C4-2B (cell line): ENCODE measurements at regions not wholly inside any gene's neighbourhood (a gene's known extent, or its start where the extent isn't known, plus 50 kb on each side); places are given as distances from the start of the nearest gene placed in this dataset.

Experiments
- ZFX ChIP-seq: fragments of 450-650 bp; IDR thresholded peaks from 2 replicates; pipeline ENCODE4 v1.6.1; 2017
- TF ChIP-seq, protein P1 (sequence below): fragments of 450-650 bp; conservative IDR thresholded peaks from 2 replicates; pipeline ENCODE4 v1.5.1; 2017; ENCODE audit warnings: mild to moderate bottlenecking

DNA sequence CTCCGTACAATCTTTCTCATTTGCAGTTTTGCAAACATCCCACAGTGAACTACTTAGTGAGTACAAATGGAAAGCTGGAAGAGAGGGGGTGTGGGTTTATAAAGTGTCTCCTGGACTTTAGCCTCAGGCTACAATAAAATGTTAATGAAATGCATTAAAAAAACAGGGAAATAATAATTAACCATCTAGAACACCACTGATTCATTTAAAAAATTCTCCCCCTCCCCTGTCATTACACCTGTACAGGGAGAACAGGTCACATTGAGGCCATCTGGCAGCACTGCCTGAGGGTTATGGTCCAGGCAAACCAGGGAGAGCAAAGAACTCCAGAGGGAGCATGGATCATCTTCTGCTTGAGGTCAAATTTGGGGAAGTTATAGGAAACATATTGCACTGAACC is 96.3 kb downstream of the TSPAN8 start:
- TF ChIP-seq, protein P1, sequence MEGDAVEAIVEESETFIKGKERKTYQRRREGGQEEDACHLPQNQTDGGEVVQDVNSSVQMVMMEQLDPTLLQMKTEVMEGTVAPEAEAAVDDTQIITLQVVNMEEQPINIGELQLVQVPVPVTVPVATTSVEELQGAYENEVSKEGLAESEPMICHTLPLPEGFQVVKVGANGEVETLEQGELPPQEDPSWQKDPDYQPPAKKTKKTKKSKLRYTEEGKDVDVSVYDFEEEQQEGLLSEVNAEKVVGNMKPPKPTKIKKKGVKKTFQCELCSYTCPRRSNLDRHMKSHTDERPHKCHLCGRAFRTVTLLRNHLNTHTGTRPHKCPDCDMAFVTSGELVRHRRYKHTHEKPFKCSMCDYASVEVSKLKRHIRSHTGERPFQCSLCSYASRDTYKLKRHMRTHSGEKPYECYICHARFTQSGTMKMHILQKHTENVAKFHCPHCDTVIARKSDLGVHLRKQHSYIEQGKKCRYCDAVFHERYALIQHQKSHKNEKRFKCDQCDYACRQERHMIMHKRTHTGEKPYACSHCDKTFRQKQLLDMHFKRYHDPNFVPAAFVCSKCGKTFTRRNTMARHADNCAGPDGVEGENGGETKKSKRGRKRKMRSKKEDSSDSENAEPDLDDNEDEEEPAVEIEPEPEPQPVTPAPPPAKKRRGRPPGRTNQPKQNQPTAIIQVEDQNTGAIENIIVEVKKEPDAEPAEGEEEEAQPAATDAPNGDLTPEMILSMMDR, result no peak
- no peak for TF ChIP-seq ZFX
